SK-N-SH treated with all-trans-retinoic acid at 6 μM for 48 hours (cell line): ENCODE measurements at regions not wholly inside any gene's neighbourhood (a gene's known extent, or its start where the extent isn't known, plus 50 kb on each side); places are given as distances from the start of the nearest gene placed in this dataset.

ENCODE experiments used
- ATAC-seq: fragments of 200-7000 bp; cut with Tn5 transposase; 3 replicates; pipeline ENCODE4 v1.9.1; 2020; ENCODE audit warnings: mild to moderate bottlenecking, moderate library complexity
- ARNTL ChIP-seq: fragments of 450-650 bp; formaldehyde crosslinking; IDR thresholded peaks from 2 replicates; pipeline ENCODE4 v1.5.0; 2020; ENCODE audit warnings: low read depth, mild to moderate bottlenecking, moderate library complexity, borderline replicate concordance
- BACH2 ChIP-seq: fragments of 250-450 bp; sonication (Bioruptor Pico); IDR thresholded peaks from 2 replicates; pipeline ENCODE4 v1.9.0; 2021; ENCODE audit warnings: mild to moderate bottlenecking, borderline replicate concordance
- CREB5 ChIP-seq: fragments of 250-450 bp; sonication (Bioruptor Pico); IDR thresholded peaks from 2 replicates; pipeline ENCODE4 v1.5.1; 2020; ENCODE audit warnings: low read depth, mild to moderate bottlenecking, moderate library complexity
- CSDC2 ChIP-seq: fragments of 250-450 bp; sonication (Bioruptor Pico); IDR thresholded peaks from 2 replicates; pipeline ENCODE4 v1.5.0; 2020; ENCODE audit warnings: mild to moderate bottlenecking, moderate library complexity
- CSRNP3 ChIP-seq: fragments of 250-450 bp; sonication (Bioruptor Pico); IDR thresholded peaks from 2 replicates; pipeline ENCODE4 v1.5.1; 2021; ENCODE audit warnings: mild to moderate bottlenecking, moderate library complexity
- ESRRG ChIP-seq: fragments of 250-450 bp; sonication (Bioruptor Pico); IDR thresholded peaks from 2 replicates; pipeline ENCODE4 v1.6.1; 2021; ENCODE audit warnings: mild to moderate bottlenecking
- GLIS3 ChIP-seq: fragments of 250-450 bp; sonication (Bioruptor Pico); IDR thresholded peaks from 2 replicates; pipeline ENCODE4 v1.5.0; 2020; ENCODE audit warnings: mild to moderate bottlenecking, moderate library complexity
- ISL1 ChIP-seq: fragments of 250-450 bp; sonication (Bioruptor Pico); IDR thresholded peaks from 2 replicates; pipeline ENCODE4 v2.1.2; 2022; ENCODE audit warnings: mild to moderate bottlenecking, moderate library complexity
- OSR1 ChIP-seq: fragments of 250-450 bp; sonication (Bioruptor Pico); IDR thresholded peaks from 2 replicates; pipeline ENCODE4 v1.8.0; 2022; ENCODE audit warnings: moderate library complexity, mild to moderate bottlenecking, inconsistent platforms
- PATZ1 ChIP-seq: fragments of 250-450 bp; sonication (Bioruptor Pico); IDR thresholded peaks from 2 replicates; pipeline ENCODE4 v1.8.0; 2020; ENCODE audit warnings: mild to moderate bottlenecking, moderate library complexity, borderline replicate concordance
- POU6F1 ChIP-seq: fragments of 250-450 bp; sonication (Bioruptor Pico); IDR thresholded peaks from 2 replicates; pipeline ENCODE4 v1.8.0; 2021; ENCODE audit warnings: low read depth, mild to moderate bottlenecking, moderate library complexity, borderline replicate concordance
- PPARA ChIP-seq: fragments of 250-450 bp; sonication (Bioruptor Pico); IDR thresholded peaks from 2 replicates; pipeline ENCODE4 v1.5.0; 2020; ENCODE audit warnings: mild to moderate bottlenecking, borderline replicate concordance
- RARB ChIP-seq: fragments of 250-450 bp; sonication (Bioruptor Pico); IDR thresholded peaks from 2 replicates; pipeline ENCODE4 v1.8.0; 2021; ENCODE audit warnings: mild to moderate bottlenecking, moderate library complexity
- SNAI2 ChIP-seq: fragments of 250-450 bp; sonication (Bioruptor Pico); IDR thresholded peaks from 2 replicates; pipeline ENCODE4 v1.5.0; 2020; ENCODE audit warnings: mild to moderate bottlenecking, moderate library complexity
- TCF4 ChIP-seq: fragments of 250-450 bp; sonication (Bioruptor Pico); IDR thresholded peaks from 2 replicates; pipeline ENCODE4 v1.8.0; 2021; ENCODE audit warnings: mild to moderate bottlenecking, moderate library complexity, borderline replicate concordance
- TOX ChIP-seq: fragments of 250-450 bp; sonication (Bioruptor Pico); IDR thresholded peaks from 2 replicates; pipeline ENCODE4 v1.8.0; 2021; ENCODE audit warnings: mild to moderate bottlenecking, moderate library complexity, borderline replicate concordance
- ZC3H10 ChIP-seq: fragments of 250-450 bp; sonication (Bioruptor Pico); IDR thresholded peaks from 2 replicates; pipeline ENCODE4 v1.5.1; 2021; ENCODE audit warnings: mild to moderate bottlenecking, moderate library complexity
- ZFP3 ChIP-seq: fragments of 250-450 bp; sonication (Bioruptor Pico); IDR thresholded peaks from 2 replicates; pipeline ENCODE4 v1.5.0; 2020; ENCODE audit warnings: mild to moderate bottlenecking, moderate library complexity
- ZFP30 ChIP-seq: fragments of 450-650 bp; formaldehyde crosslinking; IDR thresholded peaks from 2 replicates; pipeline ENCODE4 v1.5.0; 2022; ENCODE audit warnings: mild to moderate bottlenecking, moderate library complexity
- ZNF565 ChIP-seq: fragments of 450-650 bp; formaldehyde crosslinking; conservative IDR thresholded peaks from 2 replicates; pipeline ENCODE4 v1.5.0; 2020; ENCODE audit warnings: low read depth, mild to moderate bottlenecking, moderate library complexity
- ZNF70 ChIP-seq: fragments of 450-650 bp; formaldehyde crosslinking; IDR thresholded peaks from 2 replicates; pipeline ENCODE4 v1.5.0; 2020; ENCODE audit warnings: mild to moderate bottlenecking, moderate library complexity
- ZNF8 ChIP-seq: fragments of 450-650 bp; formaldehyde crosslinking; IDR thresholded peaks from 2 replicates; pipeline ENCODE4 v1.5.0; 2020; ENCODE audit warnings: mild to moderate bottlenecking, moderate library complexity

GRCh38 chr5:63152871-63153270, 574.3 kb downstream of the LRRC70 start:
- TF ChIP-seq ZNF8 (CRISPR knock-in tag): no peak
- TF ChIP-seq ARNTL: no peak
- TF ChIP-seq ZNF70 (CRISPR knock-in tag): no peak
- no peak for TF ChIP-seq PPARA (CRISPR knock-in tag)
- TF ChIP-seq CREB5 (CRISPR knock-in tag): no peak
- no peak for TF ChIP-seq SNAI2 (CRISPR knock-in tag)
- TF ChIP-seq POU6F1 (CRISPR knock-in tag): no peak
- TF ChIP-seq TOX (CRISPR knock-in tag): no peak
- TF ChIP-seq ZFP3 (CRISPR knock-in tag): no peak
- no peak for TF ChIP-seq ZC3H10 (CRISPR knock-in tag)
- TF ChIP-seq OSR1 (CRISPR knock-in tag): no peak
- TF ChIP-seq CSDC2 (CRISPR knock-in tag): no peak
- TF ChIP-seq GLIS3 (CRISPR knock-in tag): no peak
- no peak for TF ChIP-seq ESRRG (CRISPR knock-in tag)
- no peak for ATAC-seq

GRCh38 chr5:63145167-63145566, 566.5 kb downstream of the LRRC70 start:
- TF ChIP-seq ESRRG (CRISPR knock-in tag) (no peak), ZNF70 (CRISPR knock-in tag) (no peak), GLIS3 (CRISPR knock-in tag) (no peak), ZNF565 (CRISPR knock-in tag) (no peak), POU6F1 (CRISPR knock-in tag) (no peak), ZC3H10 (CRISPR knock-in tag) (no peak), PPARA (CRISPR knock-in tag) (no peak), ZFP3 (CRISPR knock-in tag) (no peak), TCF4 (CRISPR knock-in tag) (no peak), BACH2 (CRISPR knock-in tag) (no peak), CREB5 (CRISPR knock-in tag) (no peak), ZFP30 (CRISPR knock-in tag) (no peak), ISL1 (CRISPR knock-in tag) (no peak), PATZ1 (CRISPR knock-in tag) (no peak), RARB (CRISPR knock-in tag) (no peak), CSRNP3 (no peak), CSDC2 (CRISPR knock-in tag) (no peak), ARNTL (no peak), SNAI2 (CRISPR knock-in tag) (no peak), TOX (CRISPR knock-in tag) (no peak)
- no peak for ATAC-seq
